ENCODE measurements at regions not wholly inside any gene's neighbourhood (a gene's known extent, or its start where the extent isn't known, plus 50 kb on each side); places are given as distances from the start of the nearest gene placed in this dataset.

DNA sequence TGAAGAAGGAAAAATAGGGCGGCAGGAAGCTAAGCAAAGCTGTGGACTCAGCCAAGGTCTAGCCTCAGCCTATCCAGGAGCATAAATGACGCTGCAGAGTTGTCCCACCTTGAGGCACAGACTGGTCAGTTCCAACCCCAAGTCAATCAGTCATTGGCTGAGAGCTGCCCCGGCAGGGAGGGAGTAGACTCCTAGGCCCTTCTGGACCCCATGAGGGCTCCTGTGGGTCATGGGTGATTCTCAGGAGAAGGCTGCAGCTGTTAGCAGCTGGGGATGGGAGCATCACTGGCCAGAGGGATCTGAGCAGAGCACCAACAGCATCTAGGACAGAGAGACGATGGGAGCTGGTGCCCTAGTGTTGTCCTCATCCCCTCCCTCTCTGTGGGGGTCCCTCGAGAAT is 51.8 kb upstream of the ESRRB start:
- CTCF ChIA-PET = no interaction called here
- DNase-seq (ENCODE audit: low read depth, low spot score) (no peak), ATAC-seq (no peak)
- H3K4me1 ChIP-seq (ENCODE audit: control insufficient read depth, insufficient read depth, low read length) = no peaks in the 10 kb centered on the region
- no peak overlapping the region for H3K27ac ChIP-seq (ENCODE audit: low read length)
- BruUV-seq (replicated peaks) = no TSS peak
- H3K4me3 ChIP-seq (ENCODE audit: low read depth in 2 of 2, low read length in 2 of 2) = no peak overlapping the region
- POLR2A ChIA-PET = no interaction called here
- in situ Hi-C loops (cut with HindIII; ENCODE audit: low pct_unique_long_range_greater_than_20kb, low sequenced_read_pairs) (no loop called here), intact Hi-C loops (cut with micrococcal nuclease; ENCODE audit: unreplicated experiment) (no loop called here)
- peaks cover 4% of the 10 kb centered on the region for H3K27me3 ChIP-seq (ENCODE audit: control insufficient read depth, insufficient read depth, low read length)
- no peaks in the 10 kb centered on the region for H3K9me3 ChIP-seq (ENCODE audit: control insufficient read depth, insufficient read depth, low read depth, low read length)
- TF ChIP-seq, protein P1, sequence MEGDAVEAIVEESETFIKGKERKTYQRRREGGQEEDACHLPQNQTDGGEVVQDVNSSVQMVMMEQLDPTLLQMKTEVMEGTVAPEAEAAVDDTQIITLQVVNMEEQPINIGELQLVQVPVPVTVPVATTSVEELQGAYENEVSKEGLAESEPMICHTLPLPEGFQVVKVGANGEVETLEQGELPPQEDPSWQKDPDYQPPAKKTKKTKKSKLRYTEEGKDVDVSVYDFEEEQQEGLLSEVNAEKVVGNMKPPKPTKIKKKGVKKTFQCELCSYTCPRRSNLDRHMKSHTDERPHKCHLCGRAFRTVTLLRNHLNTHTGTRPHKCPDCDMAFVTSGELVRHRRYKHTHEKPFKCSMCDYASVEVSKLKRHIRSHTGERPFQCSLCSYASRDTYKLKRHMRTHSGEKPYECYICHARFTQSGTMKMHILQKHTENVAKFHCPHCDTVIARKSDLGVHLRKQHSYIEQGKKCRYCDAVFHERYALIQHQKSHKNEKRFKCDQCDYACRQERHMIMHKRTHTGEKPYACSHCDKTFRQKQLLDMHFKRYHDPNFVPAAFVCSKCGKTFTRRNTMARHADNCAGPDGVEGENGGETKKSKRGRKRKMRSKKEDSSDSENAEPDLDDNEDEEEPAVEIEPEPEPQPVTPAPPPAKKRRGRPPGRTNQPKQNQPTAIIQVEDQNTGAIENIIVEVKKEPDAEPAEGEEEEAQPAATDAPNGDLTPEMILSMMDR (IDR thresholded peaks at IDR 0.05) = no peak
- TF ChIP-seq, protein P2, sequence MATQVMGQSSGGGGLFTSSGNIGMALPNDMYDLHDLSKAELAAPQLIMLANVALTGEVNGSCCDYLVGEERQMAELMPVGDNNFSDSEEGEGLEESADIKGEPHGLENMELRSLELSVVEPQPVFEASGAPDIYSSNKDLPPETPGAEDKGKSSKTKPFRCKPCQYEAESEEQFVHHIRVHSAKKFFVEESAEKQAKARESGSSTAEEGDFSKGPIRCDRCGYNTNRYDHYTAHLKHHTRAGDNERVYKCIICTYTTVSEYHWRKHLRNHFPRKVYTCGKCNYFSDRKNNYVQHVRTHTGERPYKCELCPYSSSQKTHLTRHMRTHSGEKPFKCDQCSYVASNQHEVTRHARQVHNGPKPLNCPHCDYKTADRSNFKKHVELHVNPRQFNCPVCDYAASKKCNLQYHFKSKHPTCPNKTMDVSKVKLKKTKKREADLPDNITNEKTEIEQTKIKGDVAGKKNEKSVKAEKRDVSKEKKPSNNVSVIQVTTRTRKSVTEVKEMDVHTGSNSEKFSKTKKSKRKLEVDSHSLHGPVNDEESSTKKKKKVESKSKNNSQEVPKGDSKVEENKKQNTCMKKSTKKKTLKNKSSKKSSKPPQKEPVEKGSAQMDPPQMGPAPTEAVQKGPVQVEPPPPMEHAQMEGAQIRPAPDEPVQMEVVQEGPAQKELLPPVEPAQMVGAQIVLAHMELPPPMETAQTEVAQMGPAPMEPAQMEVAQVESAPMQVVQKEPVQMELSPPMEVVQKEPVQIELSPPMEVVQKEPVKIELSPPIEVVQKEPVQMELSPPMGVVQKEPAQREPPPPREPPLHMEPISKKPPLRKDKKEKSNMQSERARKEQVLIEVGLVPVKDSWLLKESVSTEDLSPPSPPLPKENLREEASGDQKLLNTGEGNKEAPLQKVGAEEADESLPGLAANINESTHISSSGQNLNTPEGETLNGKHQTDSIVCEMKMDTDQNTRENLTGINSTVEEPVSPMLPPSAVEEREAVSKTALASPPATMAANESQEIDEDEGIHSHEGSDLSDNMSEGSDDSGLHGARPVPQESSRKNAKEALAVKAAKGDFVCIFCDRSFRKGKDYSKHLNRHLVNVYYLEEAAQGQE (IDR thresholded peaks at IDR 0.05; ENCODE audit: insufficient read depth in 1 of 2, low read depth in 2 of 2, low read length in 1 of 2) = no peak
- no peak for TF ChIP-seq POLR2AphosphoS5 (IDR thresholded peaks at IDR 0.05; ENCODE audit: low read depth, low read length)
- no peak for TF ChIP-seq SIN3A (IDR thresholded peaks at IDR 0.05; ENCODE audit: borderline replicate concordance, insufficient read depth, low read depth, low read length)
- TF ChIP-seq TCF7L2 (IDR thresholded peaks at IDR 0.05; ENCODE audit: low read depth, low read length) = no peak
- no peaks in the 10 kb centered on the region for H3K36me3 ChIP-seq (ENCODE audit: control insufficient read depth, insufficient read depth, low read length)
